ENCODE measurements at regions not wholly inside any gene's neighbourhood (a gene's known extent, or its start where the extent isn't known, plus 50 kb on each side); places are given as distances from the start of the nearest gene placed in this dataset.
"Not testable (repeated sequence)": the region's sequence is repeated elsewhere in the genome, so short reads cannot be mapped to it uniquely, and the experiment has no call there.

- TF ChIP-seq CTCF (conservative IDR thresholded peaks at IDR 0.05), result no peak
- no peak overlapping the region for H3K27ac ChIP-seq
These were observed 206.9 kb downstream of the SYK start for GRCh38 chr9:91008568-91008967.

GRCh38 chr9:91011891-91012290 is 210.3 kb downstream of the SYK start:
- no peak for TF ChIP-seq CTCF (conservative IDR thresholded peaks at IDR 0.05)
- H3K27ac ChIP-seq, result no peak overlapping the region

- H3K27ac ChIP-seq, result no peak overlapping the region
- TF ChIP-seq CTCF (conservative IDR thresholded peaks at IDR 0.05), result no peak
These were observed 211.6 kb downstream of the SYK start for GRCh38 chr9:91012933-91013841.

GRCh38 chr9:91017245-91017644 is 215.6 kb downstream of the SYK start:
- no peak overlapping the region for H3K27ac ChIP-seq
- no peak for TF ChIP-seq CTCF (conservative IDR thresholded peaks at IDR 0.05)

GRCh38 chr9:91019871-91020270 is 218.3 kb downstream of the SYK start:
- not testable (repeated sequence) for H3K27ac ChIP-seq

GRCh38 chr9:91021656-91022055 is 220.0 kb downstream of the SYK start:
- H3K27ac ChIP-seq, result not testable (repeated sequence)

- TF ChIP-seq CTCF (conservative IDR thresholded peaks at IDR 0.05), result no peak
- H3K27ac ChIP-seq, result no peak overlapping the region
These were observed 222.1 kb downstream of the SYK start for GRCh38 chr9:91023741-91024140.

GRCh38 chr9:91024841-91025240 is 223.2 kb downstream of the SYK start:
- no peak for TF ChIP-seq CTCF (conservative IDR thresholded peaks at IDR 0.05)
- H3K27ac ChIP-seq, result no peak overlapping the region
